ENCODE measurements at regions not wholly inside any gene's neighbourhood (a gene's known extent, or its start where the extent isn't known, plus 50 kb on each side); places are given as distances from the start of the nearest gene placed in this dataset.

DNA sequence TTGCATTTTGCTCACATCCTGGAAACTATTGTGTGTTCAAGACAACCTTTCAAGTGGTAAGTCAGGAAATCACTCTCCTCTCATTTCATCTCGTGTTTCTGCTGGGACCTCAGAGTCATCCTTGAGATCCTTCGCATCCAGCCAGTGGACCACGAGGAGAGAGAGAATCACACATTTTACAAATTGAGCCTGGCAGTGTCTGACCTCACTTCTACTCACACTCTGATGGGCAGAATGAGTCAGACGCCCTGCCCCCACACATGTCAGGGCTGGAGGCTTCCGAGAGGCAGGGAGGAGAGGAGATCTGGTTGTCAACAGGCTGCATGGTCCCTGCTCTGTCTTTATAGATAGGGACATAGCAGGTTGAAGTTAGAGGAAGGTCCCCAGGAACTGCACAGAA is 509.7 kb downstream of the AJAP1 start:
- H3K27me3 Mint-ChIP-seq (ENCODE audit: insufficient read depth, unreplicated experiment): peaks cover 4% of the 10 kb centered on the region
- H3K4me1 ChIP-seq: no peaks in the 10 kb centered on the region
- ChIA-PET POLR2A (no interaction called here), CTCF (no interaction called here)
- H3K27ac Mint-ChIP-seq (ENCODE audit: unreplicated experiment): no peak overlapping the region
- intact Hi-C loops (cut with micrococcal nuclease; ENCODE audit: unreplicated experiment): no loop called here
- H3K4me1 Mint-ChIP-seq (ENCODE audit: low read depth, unreplicated experiment): no peaks in the 10 kb centered on the region
- no peaks in the 10 kb centered on the region for H3K9me3 ChIP-seq
- no TSS peak for BruUV-seq (replicated peaks)
- no peaks in the 10 kb centered on the region for H3K27me3 ChIP-seq (replicated peaks; ENCODE audit: control insufficient read depth, insufficient read depth, low read length)
- H3K36me3 Mint-ChIP-seq (ENCODE audit: insufficient read depth, unreplicated experiment): no peaks in the 10 kb centered on the region
- DNase-seq: no peak
- peaks cover 26% of the 10 kb centered on the region for H3K9me3 Mint-ChIP-seq (ENCODE audit: unreplicated experiment)
- TF ChIP-seq, protein P1, sequence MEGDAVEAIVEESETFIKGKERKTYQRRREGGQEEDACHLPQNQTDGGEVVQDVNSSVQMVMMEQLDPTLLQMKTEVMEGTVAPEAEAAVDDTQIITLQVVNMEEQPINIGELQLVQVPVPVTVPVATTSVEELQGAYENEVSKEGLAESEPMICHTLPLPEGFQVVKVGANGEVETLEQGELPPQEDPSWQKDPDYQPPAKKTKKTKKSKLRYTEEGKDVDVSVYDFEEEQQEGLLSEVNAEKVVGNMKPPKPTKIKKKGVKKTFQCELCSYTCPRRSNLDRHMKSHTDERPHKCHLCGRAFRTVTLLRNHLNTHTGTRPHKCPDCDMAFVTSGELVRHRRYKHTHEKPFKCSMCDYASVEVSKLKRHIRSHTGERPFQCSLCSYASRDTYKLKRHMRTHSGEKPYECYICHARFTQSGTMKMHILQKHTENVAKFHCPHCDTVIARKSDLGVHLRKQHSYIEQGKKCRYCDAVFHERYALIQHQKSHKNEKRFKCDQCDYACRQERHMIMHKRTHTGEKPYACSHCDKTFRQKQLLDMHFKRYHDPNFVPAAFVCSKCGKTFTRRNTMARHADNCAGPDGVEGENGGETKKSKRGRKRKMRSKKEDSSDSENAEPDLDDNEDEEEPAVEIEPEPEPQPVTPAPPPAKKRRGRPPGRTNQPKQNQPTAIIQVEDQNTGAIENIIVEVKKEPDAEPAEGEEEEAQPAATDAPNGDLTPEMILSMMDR (IDR thresholded peaks at IDR 0.05; ENCODE audit: insufficient read depth in 1 of 2, low read depth in 1 of 2, low read length in 1 of 2, severe bottlenecking in 1 of 2, unreplicated experiment in 1 of 2): no peak
- no peaks in the 10 kb centered on the region for H3K36me3 ChIP-seq (ENCODE audit: control insufficient read depth, insufficient read depth, low read length)
- no peak overlapping the region for H3K4me3 Mint-ChIP-seq (ENCODE audit: unreplicated experiment)
- no peak overlapping the region for H3K4me3 ChIP-seq (ENCODE audit: low read depth, low read length)

DNA sequence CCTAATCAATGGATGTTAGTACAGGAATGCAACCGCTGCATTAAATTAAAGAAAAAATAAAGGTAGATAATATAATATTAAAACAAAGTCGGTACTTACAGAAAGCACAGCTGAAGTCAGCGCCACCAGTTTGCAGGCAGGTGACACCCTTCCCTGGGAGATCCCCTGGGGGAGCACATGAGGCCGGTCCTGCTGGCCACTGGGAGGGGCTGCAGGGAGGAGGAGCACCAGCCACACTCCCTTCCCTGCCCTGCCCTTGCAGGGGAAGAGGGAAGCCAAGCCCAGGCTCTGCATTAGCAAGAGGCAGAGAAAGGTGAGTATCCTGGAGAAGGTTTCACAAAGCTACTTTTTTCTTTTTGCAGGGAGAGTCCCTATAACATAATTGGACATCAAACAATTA is 507.0 kb downstream of the AJAP1 start:
- H3K27ac Mint-ChIP-seq (ENCODE audit: unreplicated experiment): no peak overlapping the region
- intact Hi-C loops (cut with micrococcal nuclease; ENCODE audit: unreplicated experiment): no loop called here
- no peak overlapping the region for H3K4me3 Mint-ChIP-seq (ENCODE audit: unreplicated experiment)
- TF ChIP-seq, protein P1 (IDR thresholded peaks at IDR 0.05; ENCODE audit: insufficient read depth in 1 of 2, low read depth in 1 of 2, low read length in 1 of 2, severe bottlenecking in 1 of 2, unreplicated experiment in 1 of 2): no peak
- POLR2A ChIA-PET: interaction anchor here (0.6 kb wide), 1 partner anchor 155 kb away, joined by 5 read pairs; no protein-coding TSS in a partner anchor
- no peaks in the 10 kb centered on the region for H3K4me1 Mint-ChIP-seq (ENCODE audit: low read depth, unreplicated experiment)
- BruUV-seq (replicated peaks): no TSS peak
- Histone ChIP-seq H3K4me3 (ENCODE audit: low read depth, low read length) (no peak overlapping the region), H3K36me3 (ENCODE audit: control insufficient read depth, insufficient read depth, low read length) (no peaks in the 10 kb centered on the region), H3K4me1 (no peaks in the 10 kb centered on the region), H3K27me3 (replicated peaks; ENCODE audit: control insufficient read depth, insufficient read depth, low read length) (no peaks in the 10 kb centered on the region), H3K9me3 (no peaks in the 10 kb centered on the region)
- no peaks in the 10 kb centered on the region for H3K36me3 Mint-ChIP-seq (ENCODE audit: insufficient read depth, unreplicated experiment)
- DNase-seq: no peak
- CTCF ChIA-PET: no interaction called here
- peaks cover 22% of the 10 kb centered on the region for H3K9me3 Mint-ChIP-seq (ENCODE audit: unreplicated experiment)
- H3K27me3 Mint-ChIP-seq (ENCODE audit: insufficient read depth, unreplicated experiment): peaks cover 4% of the 10 kb centered on the region

DNA sequence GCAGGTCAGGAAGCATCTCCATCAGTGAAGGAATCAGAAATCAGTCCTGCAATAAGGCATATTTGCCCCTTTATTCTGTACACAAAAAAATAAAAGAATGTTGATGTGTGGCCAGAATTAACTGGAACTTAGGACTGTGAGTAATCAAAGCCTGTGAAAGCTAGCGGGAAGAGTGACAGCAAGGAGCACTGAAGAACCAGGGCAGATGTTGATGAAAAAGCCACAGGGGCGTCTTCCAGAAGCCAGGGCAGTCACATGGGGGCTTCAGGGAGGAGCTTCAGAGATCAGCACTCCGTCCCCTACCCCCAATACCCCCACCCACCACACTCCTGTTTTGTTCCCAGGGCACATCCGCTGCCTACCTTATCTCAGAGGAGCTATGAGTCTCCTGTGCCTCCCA is 502.8 kb downstream of the AJAP1 start:
- peaks cover 26% of the 10 kb centered on the region for H3K9me3 Mint-ChIP-seq (ENCODE audit: unreplicated experiment)
- H3K36me3 ChIP-seq (ENCODE audit: control insufficient read depth, insufficient read depth, low read length): no peaks in the 10 kb centered on the region
- TF ChIP-seq, protein P1 (IDR thresholded peaks at IDR 0.05; ENCODE audit: insufficient read depth in 1 of 2, low read depth in 1 of 2, low read length in 1 of 2, severe bottlenecking in 1 of 2, unreplicated experiment in 1 of 2): no peak
- no peaks in the 10 kb centered on the region for H3K36me3 Mint-ChIP-seq (ENCODE audit: insufficient read depth, unreplicated experiment)
- no TSS peak for BruUV-seq (replicated peaks)
- H3K4me3 Mint-ChIP-seq (ENCODE audit: unreplicated experiment): no peak overlapping the region
- ChIA-PET POLR2A (no interaction called here), CTCF (no interaction called here)
- H3K4me3 ChIP-seq (ENCODE audit: low read depth, low read length): no peak overlapping the region
- no peaks in the 10 kb centered on the region for H3K27me3 ChIP-seq (replicated peaks; ENCODE audit: control insufficient read depth, insufficient read depth, low read length)
- intact Hi-C loops (cut with micrococcal nuclease; ENCODE audit: unreplicated experiment): no loop called here
- no peaks in the 10 kb centered on the region for H3K4me1 Mint-ChIP-seq (ENCODE audit: low read depth, unreplicated experiment)
- no peaks in the 10 kb centered on the region for H3K4me1 ChIP-seq
- no peaks in the 10 kb centered on the region for H3K27me3 Mint-ChIP-seq (ENCODE audit: insufficient read depth, unreplicated experiment)
- no peak for DNase-seq
- H3K9me3 ChIP-seq: no peaks in the 10 kb centered on the region
- H3K27ac Mint-ChIP-seq (ENCODE audit: unreplicated experiment): no peak overlapping the region

Data from Caco-2 (cell line).